ENCODE measurements at regions not wholly inside any gene's neighbourhood (a gene's known extent, or its start where the extent isn't known, plus 50 kb on each side); places are given as distances from the start of the nearest gene placed in this dataset.

DNA sequence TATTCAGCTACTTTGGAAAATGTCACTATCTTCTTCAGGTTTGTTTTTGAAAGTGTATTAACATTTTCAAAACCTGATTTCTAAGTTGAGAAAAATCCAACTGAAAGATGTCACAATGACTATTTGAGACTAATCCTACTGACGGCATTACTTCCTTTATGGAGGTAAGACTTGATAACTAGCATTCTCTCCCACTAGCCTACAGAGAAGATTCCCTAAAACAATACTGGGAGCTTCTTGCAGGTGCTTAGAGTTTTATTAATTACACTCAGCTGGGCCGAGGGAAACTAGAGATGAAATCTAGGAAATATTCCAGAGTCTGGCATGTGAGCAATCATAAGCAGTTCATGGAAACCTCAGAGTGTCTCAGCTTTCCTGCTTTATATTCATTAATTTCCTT, 114.0 kb downstream of the LCA5 start:
- Mint-ChIP-seq H3K4me1 (ENCODE audit: low read depth) (peaks cover 20% of the 10 kb centered on the region), H3K27me3 (no peaks in the 10 kb centered on the region), H3K27ac (no peak overlapping the region), H3K9me3 (ENCODE audit: low read depth) (no peaks in the 10 kb centered on the region), H3K4me3 (ENCODE audit: low read depth) (no peak overlapping the region), H3K36me3 (ENCODE audit: insufficient read depth) (no peaks in the 10 kb centered on the region)
- no peak for DNase-seq (ENCODE audit: low spot score, unreplicated experiment)
- TF ChIP-seq, protein P1, sequence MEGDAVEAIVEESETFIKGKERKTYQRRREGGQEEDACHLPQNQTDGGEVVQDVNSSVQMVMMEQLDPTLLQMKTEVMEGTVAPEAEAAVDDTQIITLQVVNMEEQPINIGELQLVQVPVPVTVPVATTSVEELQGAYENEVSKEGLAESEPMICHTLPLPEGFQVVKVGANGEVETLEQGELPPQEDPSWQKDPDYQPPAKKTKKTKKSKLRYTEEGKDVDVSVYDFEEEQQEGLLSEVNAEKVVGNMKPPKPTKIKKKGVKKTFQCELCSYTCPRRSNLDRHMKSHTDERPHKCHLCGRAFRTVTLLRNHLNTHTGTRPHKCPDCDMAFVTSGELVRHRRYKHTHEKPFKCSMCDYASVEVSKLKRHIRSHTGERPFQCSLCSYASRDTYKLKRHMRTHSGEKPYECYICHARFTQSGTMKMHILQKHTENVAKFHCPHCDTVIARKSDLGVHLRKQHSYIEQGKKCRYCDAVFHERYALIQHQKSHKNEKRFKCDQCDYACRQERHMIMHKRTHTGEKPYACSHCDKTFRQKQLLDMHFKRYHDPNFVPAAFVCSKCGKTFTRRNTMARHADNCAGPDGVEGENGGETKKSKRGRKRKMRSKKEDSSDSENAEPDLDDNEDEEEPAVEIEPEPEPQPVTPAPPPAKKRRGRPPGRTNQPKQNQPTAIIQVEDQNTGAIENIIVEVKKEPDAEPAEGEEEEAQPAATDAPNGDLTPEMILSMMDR (IDR thresholded peaks at IDR 0.05; ENCODE audit: unreplicated experiment), result no peak

DNA sequence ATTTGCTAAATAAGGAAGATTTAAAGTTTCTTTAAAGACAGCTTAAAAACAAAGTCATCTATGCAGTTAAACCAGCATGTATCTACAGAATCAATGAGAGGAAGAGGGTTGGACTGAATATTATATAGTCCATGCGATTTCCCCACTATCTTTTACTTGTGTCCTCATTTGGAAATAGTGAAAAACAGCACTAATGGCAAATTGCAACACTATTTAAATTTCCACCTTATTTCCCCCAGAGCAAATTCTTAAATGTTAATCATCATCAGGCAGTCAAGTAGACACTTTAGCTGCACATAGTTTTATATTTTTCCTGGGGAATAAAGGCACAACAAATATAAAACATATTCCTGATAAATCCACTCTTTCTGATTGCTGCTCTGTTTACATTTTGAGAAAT, 114.6 kb downstream of the LCA5 start:
- H3K9me3 Mint-ChIP-seq (ENCODE audit: low read depth), result no peaks in the 10 kb centered on the region
- no peak for DNase-seq (ENCODE audit: low spot score, unreplicated experiment)
- H3K27ac Mint-ChIP-seq, result no peak overlapping the region
- TF ChIP-seq, protein P1 (IDR thresholded peaks at IDR 0.05; ENCODE audit: unreplicated experiment), result no peak
- H3K4me3 Mint-ChIP-seq (ENCODE audit: low read depth), result no peak overlapping the region
- H3K36me3 Mint-ChIP-seq (ENCODE audit: insufficient read depth), result no peaks in the 10 kb centered on the region
- H3K4me1 Mint-ChIP-seq (ENCODE audit: low read depth), result peaks cover 24% of the 10 kb centered on the region
- no peaks in the 10 kb centered on the region for H3K27me3 Mint-ChIP-seq

DNA sequence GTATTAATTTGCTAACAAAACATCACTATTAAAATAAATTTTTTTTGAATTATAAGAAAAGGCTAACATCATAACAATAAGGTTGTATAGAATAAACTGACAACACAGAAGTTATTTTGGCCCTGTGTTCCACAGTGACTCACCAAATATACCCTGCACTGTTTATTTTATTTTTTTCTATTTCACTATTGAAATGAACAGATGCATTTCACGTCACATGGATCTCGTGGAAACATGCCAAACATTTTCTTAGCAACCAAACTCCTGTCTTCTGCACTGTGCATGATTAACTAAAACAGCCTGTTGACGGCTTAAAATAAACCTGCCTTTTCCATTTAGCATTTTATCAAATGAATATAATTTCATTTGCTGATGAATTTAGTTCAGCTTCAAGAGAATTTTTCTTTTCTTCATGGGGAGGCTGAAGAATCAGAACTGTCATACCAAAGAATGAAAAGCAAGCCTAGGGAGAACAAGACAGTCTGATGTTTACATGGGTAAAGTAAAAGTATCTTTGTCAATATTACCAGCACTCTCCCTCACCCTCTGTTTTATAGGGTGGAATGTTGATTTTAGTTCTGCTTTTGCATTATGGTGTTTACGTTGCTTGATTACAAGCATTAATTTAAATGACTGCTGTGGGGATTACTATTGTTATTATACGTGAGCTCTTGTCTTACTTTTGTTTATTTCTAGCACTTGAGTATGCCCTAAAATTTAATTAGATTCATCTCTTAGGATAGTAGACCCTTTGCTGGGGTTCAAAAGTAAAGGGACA, 115.3 kb downstream of the LCA5 start:
- TF ChIP-seq, protein P1 (IDR thresholded peaks at IDR 0.05; ENCODE audit: unreplicated experiment), result no peak
- H3K4me1 Mint-ChIP-seq (ENCODE audit: low read depth), result peaks cover 24% of the 10 kb centered on the region
- H3K9me3 Mint-ChIP-seq (ENCODE audit: low read depth), result no peaks in the 10 kb centered on the region
- H3K27me3 Mint-ChIP-seq, result no peaks in the 10 kb centered on the region
- no peaks in the 10 kb centered on the region for H3K36me3 Mint-ChIP-seq (ENCODE audit: insufficient read depth)
- no peak for DNase-seq (ENCODE audit: low spot score, unreplicated experiment)
- no peak overlapping the region for H3K4me3 Mint-ChIP-seq (ENCODE audit: low read depth)
- H3K27ac Mint-ChIP-seq, result no peak overlapping the region

DNA sequence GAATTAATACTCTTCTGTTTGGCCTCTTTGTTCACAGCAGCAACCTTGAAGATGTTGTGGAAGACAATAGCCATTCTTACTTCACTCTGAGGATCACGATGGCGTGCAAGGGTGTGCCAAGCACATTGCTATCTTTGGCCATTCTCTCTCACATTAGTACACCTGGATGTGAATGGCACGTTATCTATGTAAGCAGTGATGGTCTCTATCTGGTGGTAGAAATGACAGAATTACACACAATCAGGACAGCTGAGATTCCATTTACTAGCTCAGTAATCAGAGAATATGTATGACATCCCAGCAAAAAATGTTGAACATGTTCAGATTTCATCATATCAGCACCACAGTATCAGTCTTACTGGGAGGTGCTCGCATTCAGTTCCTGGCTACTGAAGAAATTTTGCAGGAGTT, 116.2 kb downstream of the LCA5 start:
- Mint-ChIP-seq H3K9me3 (ENCODE audit: low read depth) (no peaks in the 10 kb centered on the region), H3K36me3 (ENCODE audit: insufficient read depth) (no peaks in the 10 kb centered on the region), H3K27ac (no peak overlapping the region), H3K4me3 (ENCODE audit: low read depth) (no peak overlapping the region), H3K4me1 (ENCODE audit: low read depth) (peaks cover 24% of the 10 kb centered on the region), H3K27me3 (no peaks in the 10 kb centered on the region)
- DNase-seq (ENCODE audit: low spot score, unreplicated experiment), result no peak
- TF ChIP-seq, protein P1 (IDR thresholded peaks at IDR 0.05; ENCODE audit: unreplicated experiment), result no peak

DNA sequence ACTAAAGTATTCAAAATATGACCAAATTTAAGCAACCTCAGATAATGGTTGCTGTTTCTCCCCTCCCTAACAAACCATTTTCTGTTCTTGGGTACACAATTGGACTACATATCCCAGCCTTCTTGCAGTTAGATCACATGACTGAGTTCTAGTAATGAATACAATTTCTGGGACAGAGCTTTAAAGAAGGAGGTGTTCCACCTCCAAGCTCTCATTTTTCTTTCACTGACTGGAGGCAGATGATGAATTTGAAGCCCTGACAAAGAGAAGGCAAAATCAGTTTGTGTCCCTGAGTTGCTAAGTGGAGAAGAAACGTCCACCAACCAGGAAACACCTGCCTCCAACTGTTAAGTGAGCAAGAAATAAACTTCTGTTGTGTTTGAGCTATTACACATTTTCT, 117.2 kb downstream of the LCA5 start:
- TF ChIP-seq, protein P1 (IDR thresholded peaks at IDR 0.05; ENCODE audit: unreplicated experiment), result no peak
- H3K36me3 Mint-ChIP-seq (ENCODE audit: insufficient read depth), result no peaks in the 10 kb centered on the region

More for the DNA sequence above, 117.2 kb downstream of the LCA5 start:
- Mint-ChIP-seq H3K4me3 (ENCODE audit: low read depth) (no peak overlapping the region), H3K9me3 (ENCODE audit: low read depth) (no peaks in the 10 kb centered on the region), H3K27ac (no peak overlapping the region), H3K4me1 (ENCODE audit: low read depth) (peaks cover 24% of the 10 kb centered on the region), H3K27me3 (no peaks in the 10 kb centered on the region)
- no peak for DNase-seq (ENCODE audit: low spot score, unreplicated experiment)
